ENCODE measurements at regions not wholly inside any gene's neighbourhood (a gene's known extent, or its start where the extent isn't known, plus 50 kb on each side); places are given as distances from the start of the nearest gene placed in this dataset.

DNA sequence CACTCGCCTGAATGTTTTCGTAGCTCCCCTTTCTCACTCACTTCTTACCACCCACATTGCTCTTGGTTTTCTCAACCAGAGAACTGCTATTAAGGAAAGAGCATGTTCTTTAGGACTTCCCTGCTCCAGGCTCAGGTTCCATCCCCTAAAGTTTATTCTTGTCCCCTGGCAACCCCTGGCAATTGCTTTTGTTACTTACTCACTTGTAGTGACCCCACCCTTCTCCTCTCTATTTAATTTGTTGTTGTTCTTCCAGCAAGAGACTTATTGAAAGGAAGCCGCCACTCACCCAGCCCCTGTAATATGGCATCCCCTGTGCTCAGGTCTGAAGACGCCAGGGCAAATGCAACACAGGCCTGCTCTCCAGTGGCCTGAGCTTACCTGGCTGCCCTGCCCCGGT, 233.7 kb upstream of the SOX21 start:
- peaks cover 22% of the 10 kb centered on the region for H3K27me3 Mint-ChIP-seq (ENCODE audit: low read depth)
- H3K4me1 Mint-ChIP-seq (ENCODE audit: low read depth), result no peaks in the 10 kb centered on the region
- peaks cover 11% of the 10 kb centered on the region for H3K9me3 Mint-ChIP-seq (ENCODE audit: low read depth)
- H3K27ac Mint-ChIP-seq (ENCODE audit: unreplicated experiment), result no peak overlapping the region
- H3K4me3 Mint-ChIP-seq (ENCODE audit: unreplicated experiment), result no peak overlapping the region
- TF ChIP-seq, protein P1, sequence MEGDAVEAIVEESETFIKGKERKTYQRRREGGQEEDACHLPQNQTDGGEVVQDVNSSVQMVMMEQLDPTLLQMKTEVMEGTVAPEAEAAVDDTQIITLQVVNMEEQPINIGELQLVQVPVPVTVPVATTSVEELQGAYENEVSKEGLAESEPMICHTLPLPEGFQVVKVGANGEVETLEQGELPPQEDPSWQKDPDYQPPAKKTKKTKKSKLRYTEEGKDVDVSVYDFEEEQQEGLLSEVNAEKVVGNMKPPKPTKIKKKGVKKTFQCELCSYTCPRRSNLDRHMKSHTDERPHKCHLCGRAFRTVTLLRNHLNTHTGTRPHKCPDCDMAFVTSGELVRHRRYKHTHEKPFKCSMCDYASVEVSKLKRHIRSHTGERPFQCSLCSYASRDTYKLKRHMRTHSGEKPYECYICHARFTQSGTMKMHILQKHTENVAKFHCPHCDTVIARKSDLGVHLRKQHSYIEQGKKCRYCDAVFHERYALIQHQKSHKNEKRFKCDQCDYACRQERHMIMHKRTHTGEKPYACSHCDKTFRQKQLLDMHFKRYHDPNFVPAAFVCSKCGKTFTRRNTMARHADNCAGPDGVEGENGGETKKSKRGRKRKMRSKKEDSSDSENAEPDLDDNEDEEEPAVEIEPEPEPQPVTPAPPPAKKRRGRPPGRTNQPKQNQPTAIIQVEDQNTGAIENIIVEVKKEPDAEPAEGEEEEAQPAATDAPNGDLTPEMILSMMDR (IDR thresholded peaks at IDR 0.05), result no peak
- DNase-seq (ENCODE audit: low spot score), result no peak
- no peaks in the 10 kb centered on the region for H3K36me3 Mint-ChIP-seq (ENCODE audit: low read depth)

DNA sequence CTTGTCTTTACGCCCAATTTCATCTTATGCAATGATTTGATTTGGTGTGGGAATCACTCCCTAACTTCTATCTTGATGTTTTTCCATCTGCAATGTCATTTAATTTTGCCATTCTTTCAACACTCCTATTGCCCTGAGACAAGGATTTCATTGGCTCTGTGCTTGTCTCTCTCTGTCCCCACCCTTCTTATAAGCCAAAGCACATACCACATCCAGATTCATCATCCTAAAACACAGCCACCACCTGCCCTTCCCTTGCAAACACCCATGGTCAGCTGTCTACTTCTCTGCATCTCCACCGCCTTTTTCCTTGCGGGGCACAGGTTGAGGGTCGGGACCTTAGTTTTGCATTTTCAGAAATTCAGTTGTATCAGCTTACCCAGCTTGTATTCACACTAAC, 225.8 kb upstream of the SOX21 start:
- peaks cover 13% of the 10 kb centered on the region for H3K27me3 Mint-ChIP-seq (ENCODE audit: low read depth)
- DNase-seq (ENCODE audit: low spot score), result no peak
- H3K36me3 Mint-ChIP-seq (ENCODE audit: low read depth), result no peaks in the 10 kb centered on the region
- TF ChIP-seq, protein P1 (IDR thresholded peaks at IDR 0.05), result no peak
- no peaks in the 10 kb centered on the region for H3K4me1 Mint-ChIP-seq (ENCODE audit: low read depth)
- no peak overlapping the region for H3K4me3 Mint-ChIP-seq (ENCODE audit: unreplicated experiment)
- peaks cover 19% of the 10 kb centered on the region for H3K9me3 Mint-ChIP-seq (ENCODE audit: low read depth)
- H3K27ac Mint-ChIP-seq (ENCODE audit: unreplicated experiment), result no peak overlapping the region

DNA sequence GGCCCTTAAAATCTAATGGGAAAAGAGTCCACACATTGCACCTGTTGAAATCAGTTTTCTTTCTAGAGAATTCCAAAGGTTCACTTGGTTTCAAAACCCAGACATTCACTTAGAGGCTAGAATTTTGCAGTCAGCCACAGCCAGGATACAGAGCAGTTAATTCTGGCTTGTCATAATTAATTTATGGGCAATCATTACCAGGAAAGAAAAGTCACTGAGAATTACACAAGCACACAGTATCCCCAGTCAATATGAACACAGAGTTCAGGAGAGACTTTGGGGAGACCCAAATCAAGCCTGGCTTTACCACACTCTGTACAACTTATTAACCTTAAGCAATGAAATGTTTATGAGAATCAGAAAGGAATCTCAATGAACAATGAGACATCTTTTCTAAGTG, 224.3 kb upstream of the SOX21 start:
- peaks cover 13% of the 10 kb centered on the region for H3K27me3 Mint-ChIP-seq (ENCODE audit: low read depth)
- no peak for DNase-seq (ENCODE audit: low spot score)
- H3K4me3 Mint-ChIP-seq (ENCODE audit: unreplicated experiment), result no peak overlapping the region
- TF ChIP-seq, protein P1 (IDR thresholded peaks at IDR 0.05), result no peak
- H3K4me1 Mint-ChIP-seq (ENCODE audit: low read depth), result no peaks in the 10 kb centered on the region
- H3K36me3 Mint-ChIP-seq (ENCODE audit: low read depth), result no peaks in the 10 kb centered on the region
- peaks cover 11% of the 10 kb centered on the region for H3K9me3 Mint-ChIP-seq (ENCODE audit: low read depth)
- H3K27ac Mint-ChIP-seq (ENCODE audit: unreplicated experiment), result no peak overlapping the region

DNA sequence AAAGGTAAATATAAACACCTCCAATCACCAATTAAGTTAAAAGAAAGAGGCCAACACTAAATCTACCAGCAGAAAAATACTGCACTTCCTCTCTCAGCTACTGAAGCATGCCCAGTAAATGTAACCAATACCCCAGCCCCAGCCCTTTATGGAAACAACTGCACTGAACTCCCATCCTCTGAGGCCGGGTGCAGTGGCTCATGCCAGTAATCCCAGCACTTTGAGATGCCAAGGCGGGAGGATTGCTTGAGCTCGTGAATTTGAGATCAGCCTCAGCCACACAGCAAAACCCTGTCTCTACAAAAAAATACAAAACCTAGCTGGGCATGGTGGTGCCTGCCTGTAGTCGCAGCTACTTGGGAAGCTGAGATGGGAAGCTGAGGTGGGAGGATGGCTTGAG, 221.6 kb upstream of the SOX21 start:
- DNase-seq (ENCODE audit: low spot score), result no peak
- Mint-ChIP-seq H3K4me3 (ENCODE audit: unreplicated experiment) (no peak overlapping the region), H3K27ac (ENCODE audit: unreplicated experiment) (no peak overlapping the region), H3K36me3 (ENCODE audit: low read depth) (no peaks in the 10 kb centered on the region), H3K9me3 (ENCODE audit: low read depth) (peaks cover 11% of the 10 kb centered on the region), H3K27me3 (ENCODE audit: low read depth) (peaks cover 13% of the 10 kb centered on the region), H3K4me1 (ENCODE audit: low read depth) (no peaks in the 10 kb centered on the region)
- TF ChIP-seq, protein P1 (IDR thresholded peaks at IDR 0.05), result no peak

DNA sequence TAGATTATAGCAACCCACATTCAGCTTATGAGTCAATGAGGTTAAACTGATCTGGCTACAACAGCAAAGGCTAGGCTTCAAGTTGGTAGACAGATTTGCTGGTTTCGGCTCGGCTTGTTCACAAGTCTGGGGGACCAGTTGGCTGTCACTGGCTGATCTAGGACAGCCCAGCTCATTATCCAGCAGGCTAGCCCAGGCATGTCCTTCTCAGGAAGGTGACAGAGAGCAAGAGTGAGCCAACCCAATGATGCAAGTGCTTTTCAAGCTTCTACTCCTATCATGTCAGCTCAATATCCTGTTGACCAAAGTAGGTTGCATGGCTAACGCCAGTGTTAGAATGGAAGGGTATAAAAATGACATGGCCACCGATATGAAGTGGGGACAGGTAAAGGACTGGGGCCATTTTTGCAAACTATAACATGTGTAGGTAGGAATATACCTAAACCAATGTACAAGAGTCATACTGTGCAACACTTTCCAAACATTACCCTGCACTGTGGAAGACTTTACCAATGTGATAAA, 220.9 kb upstream of the SOX21 start:
- DNase-seq (ENCODE audit: low spot score), result no peak
- Mint-ChIP-seq H3K27ac (ENCODE audit: unreplicated experiment) (no peak overlapping the region), H3K36me3 (ENCODE audit: low read depth) (no peaks in the 10 kb centered on the region), H3K4me3 (ENCODE audit: unreplicated experiment) (no peak overlapping the region), H3K9me3 (ENCODE audit: low read depth) (peaks cover 11% of the 10 kb centered on the region), H3K27me3 (ENCODE audit: low read depth) (peaks cover 11% of the 10 kb centered on the region), H3K4me1 (ENCODE audit: low read depth) (no peaks in the 10 kb centered on the region)
- TF ChIP-seq, protein P1 (IDR thresholded peaks at IDR 0.05), result no peak

Measured in chondrocyte (in vitro differentiated cells).